ENCODE measurements at regions not wholly inside any gene's neighbourhood (a gene's known extent, or its start where the extent isn't known, plus 50 kb on each side); places are given as distances from the start of the nearest gene placed in this dataset.

- ChIA-PET CTCF (no interaction called here), POLR2A (no interaction called here)
- Histone ChIP-seq H3K36me3 (ENCODE audit: control insufficient read depth, insufficient read depth, low read length) (no peaks in the 10 kb centered on the region), H3K27me3 (ENCODE audit: control insufficient read depth, insufficient read depth, low read length) (no peaks in the 10 kb centered on the region), H3K4me3 (ENCODE audit: low read depth in 2 of 2, low read length in 2 of 2) (no peak overlapping the region), H3K27ac (ENCODE audit: low read length) (no peak overlapping the region), H3K4me1 (ENCODE audit: control insufficient read depth, insufficient read depth, low read length) (no peaks in the 10 kb centered on the region), H3K9me3 (ENCODE audit: control insufficient read depth, insufficient read depth, low read depth, low read length) (no peaks in the 10 kb centered on the region)
- in situ Hi-C loops (cut with HindIII; ENCODE audit: low pct_unique_long_range_greater_than_20kb, low sequenced_read_pairs): no loop called here
- no peak for ATAC-seq
- intact Hi-C loops (cut with micrococcal nuclease; ENCODE audit: unreplicated experiment): no loop called here
- DNase-seq (ENCODE audit: low read depth, low spot score): no peak
- no TSS peak for BruUV-seq (replicated peaks)
- TF ChIP-seq POLR2AphosphoS5 (IDR thresholded peaks at IDR 0.05; ENCODE audit: low read depth, low read length) (no peak), CTCF (IDR thresholded peaks at IDR 0.05) (no peak), SIN3A (IDR thresholded peaks at IDR 0.05; ENCODE audit: borderline replicate concordance, insufficient read depth, low read depth, low read length) (no peak), TCF7L2 (IDR thresholded peaks at IDR 0.05; ENCODE audit: low read depth, low read length) (no peak), REST (IDR thresholded peaks at IDR 0.05; ENCODE audit: insufficient read depth in 1 of 2, low read depth in 2 of 2, low read length in 1 of 2) (no peak)
These were observed 59.3 kb downstream of the DDIT4L start for GRCh38 chr4:100130964-100131363.

- no peak for DNase-seq (ENCODE audit: low read depth, low spot score)
- Histone ChIP-seq H3K27ac (ENCODE audit: low read length) (no peak overlapping the region), H3K4me1 (ENCODE audit: control insufficient read depth, insufficient read depth, low read length) (no peaks in the 10 kb centered on the region), H3K27me3 (ENCODE audit: control insufficient read depth, insufficient read depth, low read length) (no peaks in the 10 kb centered on the region), H3K36me3 (ENCODE audit: control insufficient read depth, insufficient read depth, low read length) (no peaks in the 10 kb centered on the region), H3K4me3 (ENCODE audit: low read depth in 2 of 2, low read length in 2 of 2) (no peak overlapping the region), H3K9me3 (ENCODE audit: control insufficient read depth, insufficient read depth, low read depth, low read length) (no peaks in the 10 kb centered on the region)
- no peak for ATAC-seq
- POLR2A ChIA-PET: no interaction called here
- no TSS peak for BruUV-seq (replicated peaks)
- TF ChIP-seq REST (IDR thresholded peaks at IDR 0.05; ENCODE audit: insufficient read depth in 1 of 2, low read depth in 2 of 2, low read length in 1 of 2) (no peak), CTCF (IDR thresholded peaks at IDR 0.05) (no peak), POLR2AphosphoS5 (IDR thresholded peaks at IDR 0.05; ENCODE audit: low read depth, low read length) (no peak), SIN3A (IDR thresholded peaks at IDR 0.05; ENCODE audit: borderline replicate concordance, insufficient read depth, low read depth, low read length) (no peak), TCF7L2 (IDR thresholded peaks at IDR 0.05; ENCODE audit: low read depth, low read length) (no peak)
- in situ Hi-C loops (cut with HindIII; ENCODE audit: low pct_unique_long_range_greater_than_20kb, low sequenced_read_pairs) (no loop called here), intact Hi-C loops (cut with micrococcal nuclease; ENCODE audit: unreplicated experiment) (no loop called here)
- CTCF ChIA-PET: no interaction called here
These were observed 59.8 kb downstream of the DDIT4L start for GRCh38 chr4:100130491-100130890.
